ENCODE measurements at regions not wholly inside any gene's neighbourhood (a gene's known extent, or its start where the extent isn't known, plus 50 kb on each side); places are given as distances from the start of the nearest gene placed in this dataset.

- TF ChIP-seq CTCF (IDR thresholded peaks at IDR 0.05; ENCODE audit: poor library complexity) (no peak), EZH2phosphoT487 (IDR thresholded peaks at IDR 0.05; ENCODE audit: low read depth, severe bottlenecking, unreplicated experiment) (no peak)
Measured at GRCh38 chr21:36542312-36543101, 62.6 kb upstream of the CLDN14 start.
